HepG2 (cell line): ENCODE measurements at regions not wholly inside any gene's neighbourhood (a gene's known extent, or its start where the extent isn't known, plus 50 kb on each side); places are given as distances from the start of the nearest gene placed in this dataset.

ENCODE experiments used
- ATAC-seq: fragments of 200-7000 bp; cut with Tn5 transposase; 3 replicates; pipeline ENCODE4 v1.9.1; 2020; ENCODE audit warnings: mild to moderate bottlenecking, moderate library complexity
- BruUV-seq: library from RNA; stranded (reverse); fragments of 400-500 nt; replicated peaks from 2 replicates; lab custom pipeline; 2021; lab: Mats Ljungman, UMichigan
- CTCF ChIA-PET: fragments of 300-600 bp; formaldehyde crosslinking; extraction: SDS; loops from one replicate; lab custom pipeline; 2021; ENCODE audit warnings: low total read pairs, inconsistent platforms, low intra/inter-chr PET ratio; lab: Yijun Ruan, JAX
- POLR2A ChIA-PET: fragments of 350-600 bp; sonication (Branson Sonifier 250); formaldehyde crosslinking; loops from one replicate; lab custom pipeline; 2020; ENCODE audit warnings: antibody characterized with exemption, inconsistent platforms; lab: Yijun Ruan, JAX
- DNase-seq: peaks from one replicate; pipeline ENCODE4 v3.0.0-alpha.2; 2015; ENCODE audit warnings: low spot score
- FAIRE-seq: peaks from 3 replicates; lab custom pipeline; 2011; peaks lifted over from hg19 to GRCh38; lab: Jason Lieb, UNC
- H2AFZ ChIP-seq: one replicate; pipeline ENCODE4 v1.6.1; 2011; ENCODE audit warnings: low read length, inconsistent platforms
- H3K27ac ChIP-seq: fragments of 300-600 bp; 3 replicates; pipeline ENCODE4 v1.8.0; 2011; ENCODE audit warnings: mixed run types, mild to moderate bottlenecking, mixed read lengths, low read length, inconsistent platforms; ENCODE audit not compliant: insufficient read depth; ENCODE audit errors: extremely low read length
- H3K27me3 ChIP-seq, 2 experiments: fragments of 200-600 bp in 1 of 2; 2 replicates in 1 of 2; 3 replicates in 1 of 2; pipeline versions ENCODE4 v1.6.0 to v1.8.0; 2011; ENCODE audit warnings: low read length in 2 of 2, mild to moderate bottlenecking in 2 of 2, moderate library complexity in 2 of 2, inconsistent platforms in 1 of 2; ENCODE audit not compliant: insufficient read depth in 2 of 2, control insufficient read depth in 1 of 2
- H3K36me3 ChIP-seq, 2 experiments: fragments of 200-600 bp in 1 of 2; replicated peaks in 1 of 2; 2 replicates in 1 of 2; 3 replicates in 1 of 2; pipeline versions ENCODE4 v1.5.1 to v1.8.0; 2011; ENCODE audit warnings: low read length in 2 of 2, inconsistent platforms in 1 of 2; ENCODE audit not compliant: insufficient read depth in 2 of 2, control insufficient read depth in 1 of 2
- H3K4me1 ChIP-seq: 2 replicates; pipeline ENCODE4 v1.5.1; 2012; ENCODE audit warnings: low read length, inconsistent platforms; ENCODE audit not compliant: insufficient read depth
- H3K4me2 ChIP-seq: 2 replicates; pipeline ENCODE4 v1.6.0; 2011; ENCODE audit warnings: low read depth, low read length, inconsistent platforms
- H3K4me3 ChIP-seq, 3 experiments: fragments of 200-600 bp in 1 of 3; sonication (generic), shearing (Covaris generic) in 1 of 3; replicated peaks in 1 of 3; 2 replicates each; pipeline ENCODE4 v1.5.1; 2011 to 2016; ENCODE audit warnings: low read length in 3 of 3, inconsistent platforms in 2 of 3, low read depth in 2 of 3, mild to moderate bottlenecking in 2 of 3, control low read depth in 1 of 3, mixed read lengths in 1 of 3; ENCODE audit not compliant: insufficient read depth in 1 of 3
- H3K79me2 ChIP-seq: one replicate; pipeline ENCODE4 v1.6.1; 2011; ENCODE audit warnings: low read length, inconsistent platforms; ENCODE audit not compliant: insufficient read depth
- H3K9ac ChIP-seq: 2 replicates; pipeline ENCODE4 v1.6.0; 2011; ENCODE audit warnings: mild to moderate bottlenecking, low read depth, low read length, inconsistent platforms; ENCODE audit not compliant: insufficient read depth
- H3K9me3 ChIP-seq: 2 replicates; pipeline ENCODE4 v1.5.1; 2012; ENCODE audit warnings: mild to moderate bottlenecking, low read length
- H4K20me1 ChIP-seq: 2 replicates; pipeline ENCODE4 v1.6.0; 2011; ENCODE audit warnings: inconsistent platforms, mild to moderate bottlenecking, low read length, moderate library complexity; ENCODE audit not compliant: insufficient read depth
- SOX6 ChIP-seq, 2 experiments: fragments of 450-650 bp in 1 of 2; sonication (generic) in 1 of 2; formaldehyde crosslinking in 1 of 2; IDR thresholded peaks; 2 replicates each; pipeline versions ENCODE4 v1.4.0 to v1.6.1; 2017 to 2020; ENCODE audit warnings: antibody characterized with exemption in 1 of 2, mild to moderate bottlenecking in 1 of 2, missing genetic modification reagents in 1 of 2
- ZFP36L1 ChIP-seq: sonication (generic); formaldehyde crosslinking; IDR thresholded peaks from 2 replicates; pipeline ENCODE4 v1.8.0; 2022; ENCODE audit warnings: mild to moderate bottlenecking, missing genetic modification reagents, moderate library complexity
- ZNF550 ChIP-seq: sonication (generic); formaldehyde crosslinking; IDR thresholded peaks from 2 replicates; pipeline ENCODE4 v1.4.0; 2020; ENCODE audit warnings: mild to moderate bottlenecking, missing genetic modification reagents, borderline replicate concordance
- ZNF609 ChIP-seq: sonication (generic); formaldehyde crosslinking; IDR thresholded peaks from 2 replicates; pipeline ENCODE4 v1.4.0; 2020; ENCODE audit warnings: mild to moderate bottlenecking, missing genetic modification reagents, borderline replicate concordance
- ZNF646 ChIP-seq: sonication (generic); formaldehyde crosslinking; IDR thresholded peaks from 2 replicates; pipeline ENCODE4 v1.9.0; 2021; ENCODE audit warnings: mild to moderate bottlenecking, missing genetic modification reagents
- WGBS: methylation state at CpG from one replicate; pipeline ENCODE4 v1.1.6; 2017; ENCODE audit warnings: low lambda C conversion rate; 5-methylcytosine and 5-hydroxymethylcytosine counted together
- in situ Hi-C: cut with HindIII; loops from 2 replicates; pipeline ENCODE4 v1.10.0; 2017; ENCODE audit warnings: low pct_unique_long_range_greater_than_20kb; ENCODE audit not compliant: extremely low pct_ligation_motif_present
- intact Hi-C: fragments of 100-400 bp; cut with micrococcal nuclease; formaldehyde crosslinking; loops from one replicate; pipeline ENCODE4 v1.10.0; 2022; ENCODE audit not compliant: unreplicated experiment

GRCh38 chr13:79654520-79654919, 173.6 kb downstream of the NDFIP2 start:
- Histone ChIP-seq H3K27me3 (no peaks in the 10 kb centered on the region), H3K79me2 (no peaks in the 10 kb centered on the region), H3K36me3 (no peaks in the 10 kb centered on the region), H3K9ac (no peak overlapping the region), H3K4me3 (no peak overlapping the region), H3K27ac (no peak overlapping the region), H3K4me1 (no peaks in the 10 kb centered on the region), H2AFZ (no peak overlapping the region), H3K9me3 (no peaks in the 10 kb centered on the region), H4K20me1 (no peaks in the 10 kb centered on the region), H3K4me2 (no peak overlapping the region)
- no peak for TF ChIP-seq SOX6 (IDR thresholded peaks at IDR 0.05)
- TF ChIP-seq SOX6 (CRISPR knock-in tag; IDR thresholded peaks at IDR 0.05) = no peak
- ATAC-seq (no peak), FAIRE-seq (no peak), DNase-seq (no peak)
- ChIA-PET CTCF (no interaction called here), POLR2A (no interaction called here)
- BruUV-seq = no TSS peak
- in situ Hi-C loops = no loop called here
- intact Hi-C loops = no loop called here

GRCh38 chr13:79650688-79651087, 169.7 kb downstream of the NDFIP2 start:
- no peak for DNase-seq
- Histone ChIP-seq H3K27me3 (no peaks in the 10 kb centered on the region), H3K9ac (no peak overlapping the region), H3K4me2 (no peak overlapping the region), H2AFZ (no peak overlapping the region), H3K4me3 (no peak overlapping the region), H3K36me3 (no peaks in the 10 kb centered on the region), H3K79me2 (no peaks in the 10 kb centered on the region), H4K20me1 (no peaks in the 10 kb centered on the region), H3K27ac (no peak overlapping the region), H3K9me3 (no peaks in the 10 kb centered on the region), H3K4me1 (peaks cover 5% of the 10 kb centered on the region; the same call in 1 of the 2 replicates)
- intact Hi-C loops = no loop called here
- in situ Hi-C loops = no loop called here
- FAIRE-seq = no peak
- CTCF ChIA-PET = no interaction called here
- POLR2A ChIA-PET = no interaction called here
- ATAC-seq = no peak
- BruUV-seq = no TSS peak
- 44% methylated on average over 4 of the region's 4 CpGs for WGBS
- TF ChIP-seq ZNF646 (no peak), ZFP36L1 (CRISPR knock-in tag) (no peak), ZNF609 (CRISPR knock-in tag) (no peak), ZNF550 (CRISPR knock-in tag) (no peak)
